LoVo (cell line): ENCODE measurements at regions not wholly inside any gene's neighbourhood (a gene's known extent, or its start where the extent isn't known, plus 50 kb on each side); places are given as distances from the start of the nearest gene placed in this dataset.

Source experiments
- DNase-seq: peaks from one replicate; pipeline ENCODE4 v3.0.0-alpha.2; 2016; ENCODE audit warnings: low spot score

- no peak for DNase-seq
Measured at GRCh38 chr3:107992976-107993684, 97.7 kb downstream of the CD47 start.

GRCh38 chr3:107990926-107991325, 99.9 kb downstream of the CD47 start:
- DNase-seq: no peak

- no peak for DNase-seq
Measured at GRCh38 chr3:107990433-107990832, 100.4 kb downstream of the CD47 start.

GRCh38 chr3:107989661-107990060, 101.2 kb downstream of the CD47 start:
- DNase-seq: no peak

GRCh38 chr3:107988460-107989175, 102.2 kb downstream of the CD47 start:
- peak; percentile 77 for DNase-seq

- DNase-seq: peak; percentile 76
Measured at GRCh38 chr3:107987036-107987939, 103.5 kb downstream of the CD47 start.

GRCh38 chr3:107986505-107986904, 104.3 kb downstream of the CD47 start:
- DNase-seq: no peak

GRCh38 chr3:107985496-107985895, 105.3 kb downstream of the CD47 start:
- no peak for DNase-seq

- DNase-seq: no peak
Measured at GRCh38 chr3:107983247-107983646, 107.6 kb downstream of the CD47 start.

GRCh38 chr3:107982165-107982564, 108.7 kb downstream of the CD47 start:
- no peak for DNase-seq

GRCh38 chr3:107981471-107982111, 109.2 kb downstream of the CD47 start:
- no peak for DNase-seq

- no peak for DNase-seq
Measured at GRCh38 chr3:107979538-107979937, 111.3 kb downstream of the CD47 start.

- DNase-seq: no peak
Measured at GRCh38 chr3:107978131-107979055, 112.4 kb downstream of the CD47 start.

GRCh38 chr3:107977221-107978130, 113.4 kb downstream of the CD47 start:
- no peak for DNase-seq

GRCh38 chr3:107976202-107976800, 114.5 kb downstream of the CD47 start:
- DNase-seq: no peak

- no peak for DNase-seq
Measured at GRCh38 chr3:107975529-107976201, 115.2 kb downstream of the CD47 start.

- no peak for DNase-seq
Measured at GRCh38 chr3:107973961-107974360, 116.9 kb downstream of the CD47 start.

- no peak for DNase-seq
Measured at GRCh38 chr3:107973152-107973551, 117.7 kb downstream of the CD47 start.
